Spleen (tissue), 7 donors: ENCODE measurements at regions not wholly inside any gene's neighbourhood (a gene's known extent, or its start where the extent isn't known, plus 50 kb on each side); places are given as distances from the start of the nearest gene placed in this dataset.

ENCODE experiments used
- POLR2A ChIP-seq, 3 donors: fragments of 450-650 bp; IDR thresholded peaks; one replicate each; pipeline ENCODE4 v1.5.1; 2017; ENCODE audit warnings: antibody characterized with exemption in 3 of 3, mild to moderate bottlenecking in 1 of 3
- POLR2AphosphoS5 ChIP-seq, 3 donors: sonication (generic); formaldehyde crosslinking; IDR thresholded peaks; one replicate each; pipeline ENCODE4 v1.5.1; 2017; ENCODE audit warnings: antibody characterized with exemption in 3 of 3
- TF ChIP-seq, protein P1 (sequence below), 11 experiments: fragments of 200-600 bp in 7 of 11; fragments of 450-650 bp in 4 of 11; sonication (generic) in 4 of 11; IDR thresholded peaks in 8 of 11; conservative IDR thresholded peaks in 3 of 11; 1 replicate in 7 of 11; 2 replicates in 4 of 11; pipeline versions ENCODE4 v1.4.0 to v1.8.0; 2016 to 2021; ENCODE audit warnings: antibody characterized with exemption in 11 of 11, inconsistent platforms in 4 of 11, mild to moderate bottlenecking in 1 of 11
- donor health status: DM: no; HTN: no; CAD: no; lungs with moderate emphysema.
- donor health status: DM: no; HTN: no; CAD: no.
- donor health status: DM: no; HTN: no; CAD: no.

DNA sequence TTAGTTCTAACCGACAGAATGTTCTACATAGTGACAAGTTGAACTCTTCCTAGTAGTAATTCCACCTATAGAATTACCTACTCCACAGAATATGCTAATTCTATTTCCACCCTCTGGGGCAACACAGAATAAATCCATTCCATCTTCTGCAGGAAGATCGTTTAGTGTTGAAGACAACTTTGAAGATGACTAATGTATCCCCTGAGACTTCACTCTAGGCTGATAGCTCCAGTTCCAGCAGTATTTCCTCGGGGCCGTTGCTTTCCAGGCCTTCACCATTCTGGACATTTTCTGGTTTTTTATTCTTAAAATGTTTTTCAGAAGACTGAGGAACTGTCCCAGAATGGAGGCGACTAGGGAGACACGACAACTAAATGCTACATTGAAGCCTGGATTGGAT, 61.0 kb upstream of the CSF1 start:
- TF ChIP-seq, protein P1, sequence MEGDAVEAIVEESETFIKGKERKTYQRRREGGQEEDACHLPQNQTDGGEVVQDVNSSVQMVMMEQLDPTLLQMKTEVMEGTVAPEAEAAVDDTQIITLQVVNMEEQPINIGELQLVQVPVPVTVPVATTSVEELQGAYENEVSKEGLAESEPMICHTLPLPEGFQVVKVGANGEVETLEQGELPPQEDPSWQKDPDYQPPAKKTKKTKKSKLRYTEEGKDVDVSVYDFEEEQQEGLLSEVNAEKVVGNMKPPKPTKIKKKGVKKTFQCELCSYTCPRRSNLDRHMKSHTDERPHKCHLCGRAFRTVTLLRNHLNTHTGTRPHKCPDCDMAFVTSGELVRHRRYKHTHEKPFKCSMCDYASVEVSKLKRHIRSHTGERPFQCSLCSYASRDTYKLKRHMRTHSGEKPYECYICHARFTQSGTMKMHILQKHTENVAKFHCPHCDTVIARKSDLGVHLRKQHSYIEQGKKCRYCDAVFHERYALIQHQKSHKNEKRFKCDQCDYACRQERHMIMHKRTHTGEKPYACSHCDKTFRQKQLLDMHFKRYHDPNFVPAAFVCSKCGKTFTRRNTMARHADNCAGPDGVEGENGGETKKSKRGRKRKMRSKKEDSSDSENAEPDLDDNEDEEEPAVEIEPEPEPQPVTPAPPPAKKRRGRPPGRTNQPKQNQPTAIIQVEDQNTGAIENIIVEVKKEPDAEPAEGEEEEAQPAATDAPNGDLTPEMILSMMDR (IDR thresholded peaks at IDR 0.05 in 8 of 11, conservative IDR thresholded peaks at IDR 0.05 in 3 of 11), result no peak
- no peak for TF ChIP-seq POLR2A (IDR thresholded peaks at IDR 0.05)
- no peak for TF ChIP-seq POLR2AphosphoS5 (IDR thresholded peaks at IDR 0.05)
